ENCODE measurements at regions not wholly inside any gene's neighbourhood (a gene's known extent, or its start where the extent isn't known, plus 50 kb on each side); places are given as distances from the start of the nearest gene placed in this dataset.
"Not testable (repeated sequence)": the region's sequence is repeated elsewhere in the genome, so short reads cannot be mapped to it uniquely, and the experiment has no call there.

GRCh38 chr16:33593344-33593743 lies 133.9 kb downstream of the TP53TG3F start:
- TF ChIP-seq CTCF, POLR2A (IDR thresholded peaks at IDR 0.05): not testable (repeated sequence)

Measured in body of pancreas (tissue), 4 donors.